Naive thymus-derived CD4-positive, alpha-beta T cell (primary cell): ENCODE measurements at regions not wholly inside any gene's neighbourhood (a gene's known extent, or its start where the extent isn't known, plus 50 kb on each side); places are given as distances from the start of the nearest gene placed in this dataset.

Experiments used
- ATAC-seq: fragments of 150-1000 bp; cut with Tn5 transposase; 2 replicates; pipeline ENCODE4 v1.10.0; 2021; ENCODE audit warnings: mild to moderate bottlenecking, moderate library complexity
- CTCF ChIA-PET: fragments of 350-600 bp; sonication (Branson Sonifier 250); formaldehyde crosslinking; loops from one replicate; lab custom pipeline; 2021; ENCODE audit warnings: antibody characterized with exemption; lab: Charles Lee
- POLR2A ChIA-PET: fragments of 350-600 bp; sonication (Branson Sonifier 250); formaldehyde crosslinking; loops from one replicate; lab custom pipeline; 2021; ENCODE audit warnings: antibody characterized with exemption, inconsistent platforms; lab: Charles Lee
- DNase-seq, 9 donors: peaks; one replicate each; pipeline versions ENCODE4 v3.0.0 to v3.0.0-alpha.2; 2020 to 2022; ENCODE audit warnings: mixed read lengths in 1 of 9
- H3K27ac ChIP-seq: one replicate; pipeline ENCODE4 v1.7.0; 2013; ENCODE audit warnings: mild to moderate bottlenecking, low read depth, low read length, moderate library complexity
- H3K27me3 ChIP-seq, 2 donors: one replicate each; pipeline ENCODE4 v1.7.0; 2013; ENCODE audit warnings: low read length in 2 of 2, mild to moderate bottlenecking in 2 of 2, moderate library complexity in 2 of 2; ENCODE audit not compliant: control insufficient read depth in 2 of 2, insufficient read depth in 2 of 2
- H3K36me3 ChIP-seq, 3 experiments: 1 replicate in 2 of 3; 2 replicates in 1 of 3; pipeline ENCODE4 v1.7.0; 2013; ENCODE audit warnings: low read length in 3 of 3, mild to moderate bottlenecking in 3 of 3, moderate library complexity in 1 of 3; ENCODE audit not compliant: insufficient read depth in 3 of 3, control insufficient read depth in 2 of 3
- H3K4me1 ChIP-seq, 2 donors: one replicate each; pipeline ENCODE4 v1.7.0; 2013; ENCODE audit warnings: low read length in 2 of 2, mild to moderate bottlenecking in 2 of 2, moderate library complexity in 1 of 2; ENCODE audit not compliant: control insufficient read depth in 2 of 2, insufficient read depth in 2 of 2
- H3K4me3 ChIP-seq: 2 replicates; pipeline ENCODE4 v1.7.0; 2013; ENCODE audit warnings: mild to moderate bottlenecking, low read length
- H3K9me3 ChIP-seq, 3 experiments: 1 replicate in 2 of 3; 2 replicates in 1 of 3; pipeline ENCODE4 v1.7.0; 2013; ENCODE audit warnings: low read length in 3 of 3; ENCODE audit not compliant: control insufficient read depth in 2 of 3
- H3K27ac Mint-ChIP-seq, 9 donors: one replicate each; pipeline ENCODE4 v1.8.0; 2020 to 2022; ENCODE audit warnings: mixed read lengths in 9 of 9, mild to moderate bottlenecking in 8 of 9, moderate library complexity in 5 of 9, inconsistent platforms in 2 of 9
- H3K27me3 Mint-ChIP-seq, 5 donors: one replicate each; pipeline ENCODE4 v1.8.0; 2021 to 2022; ENCODE audit warnings: mixed read lengths in 5 of 5, mild to moderate bottlenecking in 1 of 5
- H3K36me3 Mint-ChIP-seq, 5 donors: one replicate each; pipeline ENCODE4 v1.8.0; 2020 to 2022; ENCODE audit warnings: mixed read lengths in 5 of 5, mild to moderate bottlenecking in 3 of 5, inconsistent platforms in 1 of 5
- H3K4me1 Mint-ChIP-seq, 7 donors: one replicate each; pipeline ENCODE4 v1.8.0; 2020 to 2022; ENCODE audit warnings: mixed read lengths in 7 of 7, mild to moderate bottlenecking in 3 of 7, inconsistent platforms in 1 of 7
- H3K4me3 Mint-ChIP-seq, 10 donors: one replicate each; pipeline ENCODE4 v1.8.0; 2020 to 2022; ENCODE audit warnings: mild to moderate bottlenecking in 10 of 10, mixed read lengths in 10 of 10, moderate library complexity in 6 of 10, inconsistent platforms in 2 of 10
- H3K9me3 Mint-ChIP-seq, 11 donors: one replicate each; pipeline ENCODE4 v1.8.0; 2020 to 2022; ENCODE audit warnings: mixed read lengths in 11 of 11, mild to moderate bottlenecking in 4 of 11, inconsistent platforms in 1 of 11, moderate library complexity in 1 of 11
- intact Hi-C, 2 donors: fragments of 100-400 bp; cut with micrococcal nuclease; formaldehyde crosslinking; loops; one replicate each; pipeline ENCODE4 v1.15.1; 2023

GRCh38 chr6:167763056-167763944 is 63.4 kb upstream of the AFDN start:
- intact Hi-C loops = no loop called here
- no peaks in the 10 kb centered on the region for H3K9me3 Mint-ChIP-seq
- no peaks in the 10 kb centered on the region for H3K36me3 ChIP-seq
- ChIA-PET POLR2A (no interaction called here), CTCF (no interaction called here)
- no peak overlapping the region for H3K27ac ChIP-seq
- H3K4me3 Mint-ChIP-seq = no peak overlapping the region
- no peaks in the 10 kb centered on the region for H3K4me1 ChIP-seq
- H3K4me3 ChIP-seq = no peak overlapping the region
- H3K27me3 Mint-ChIP-seq = peaks cover 0 to 10% (median 8%) of the 10 kb centered on the region in 5 donors
- H3K27ac Mint-ChIP-seq = no peak overlapping the region
- H3K4me1 Mint-ChIP-seq = no peaks in the 10 kb centered on the region
- no peaks in the 10 kb centered on the region for H3K36me3 Mint-ChIP-seq
- ATAC-seq = no peak
- no peaks in the 10 kb centered on the region for H3K27me3 ChIP-seq
- H3K9me3 ChIP-seq = no peaks in the 10 kb centered on the region
- DNase-seq = no peak

- no peaks in the 10 kb centered on the region for H3K4me1 ChIP-seq
- H3K9me3 ChIP-seq = no peaks in the 10 kb centered on the region
- ATAC-seq (no peak), DNase-seq (no peak)
- intact Hi-C loops = no loop called here
- POLR2A ChIA-PET = no interaction called here
- H3K27me3 ChIP-seq = no peaks in the 10 kb centered on the region
- no peak overlapping the region for H3K27ac ChIP-seq
- no peak overlapping the region for H3K4me3 Mint-ChIP-seq
- H3K27ac Mint-ChIP-seq = no peak overlapping the region
- H3K9me3 Mint-ChIP-seq = no peaks in the 10 kb centered on the region
- H3K4me1 Mint-ChIP-seq = no peaks in the 10 kb centered on the region
- no peaks in the 10 kb centered on the region for H3K36me3 Mint-ChIP-seq
- H3K4me3 ChIP-seq = no peak overlapping the region
- peaks cover 0 to 10% (median 4%) of the 10 kb centered on the region in 5 donors for H3K27me3 Mint-ChIP-seq
- H3K36me3 ChIP-seq = no peaks in the 10 kb centered on the region
- CTCF ChIA-PET = no interaction called here
These were observed 62.5 kb upstream of the AFDN start for GRCh38 chr6:167764215-167764614.

DNA sequence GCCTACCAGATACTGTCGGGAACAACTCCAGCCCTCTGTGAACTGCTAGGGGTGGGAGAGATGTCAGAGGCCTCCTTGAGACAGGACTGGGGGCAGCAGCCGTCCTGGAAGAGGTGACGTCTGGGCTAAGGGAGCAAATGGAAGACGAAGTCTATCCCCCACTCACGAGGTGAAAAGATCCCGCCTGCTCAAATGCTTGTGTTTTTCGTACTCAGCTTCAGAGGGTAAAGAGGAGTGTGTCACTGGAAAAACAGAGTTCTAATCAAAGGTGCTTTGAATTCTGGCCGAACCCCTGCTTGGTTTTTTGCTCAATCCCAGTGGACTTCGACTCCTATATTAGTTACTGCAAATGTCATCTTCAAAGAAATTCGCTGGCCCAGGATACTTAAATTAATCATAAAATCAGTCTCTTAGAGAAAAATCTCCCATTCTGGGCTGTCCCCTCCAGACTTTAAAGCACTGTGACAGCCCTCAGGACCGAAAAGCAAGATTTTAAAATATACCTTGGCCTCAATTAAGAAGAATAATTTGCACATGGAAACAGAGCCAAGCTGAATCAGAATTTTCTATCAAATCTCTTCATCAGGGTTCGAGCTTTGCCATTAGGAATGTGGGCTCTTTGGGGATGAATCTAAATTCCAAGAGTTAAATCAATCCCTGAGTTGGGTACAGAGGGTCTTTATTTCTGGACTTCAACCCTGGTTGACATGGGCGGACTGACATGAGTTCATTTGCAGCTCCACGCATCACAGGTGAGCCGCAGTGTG is 61.8 kb upstream of the AFDN start:
- H3K4me1 ChIP-seq = no peaks in the 10 kb centered on the region
- no peaks in the 10 kb centered on the region for H3K36me3 ChIP-seq
- no peaks in the 10 kb centered on the region for H3K36me3 Mint-ChIP-seq
- H3K4me1 Mint-ChIP-seq = no peaks in the 10 kb centered on the region
- no peaks in the 10 kb centered on the region for H3K27me3 ChIP-seq
- CTCF ChIA-PET = no interaction called here
- no peak overlapping the region for H3K27ac ChIP-seq
- no peak overlapping the region for H3K4me3 Mint-ChIP-seq
- POLR2A ChIA-PET = no interaction called here
- no peaks in the 10 kb centered on the region for H3K9me3 ChIP-seq
- H3K27ac Mint-ChIP-seq = no peak overlapping the region
- ATAC-seq = no peak
- no peaks in the 10 kb centered on the region for H3K9me3 Mint-ChIP-seq
- intact Hi-C loops = no loop called here
- peaks cover 0 to 8% (median 6%) of the 10 kb centered on the region in 5 donors for H3K27me3 Mint-ChIP-seq
- no peak overlapping the region for H3K4me3 ChIP-seq
- DNase-seq = no peak

DNA sequence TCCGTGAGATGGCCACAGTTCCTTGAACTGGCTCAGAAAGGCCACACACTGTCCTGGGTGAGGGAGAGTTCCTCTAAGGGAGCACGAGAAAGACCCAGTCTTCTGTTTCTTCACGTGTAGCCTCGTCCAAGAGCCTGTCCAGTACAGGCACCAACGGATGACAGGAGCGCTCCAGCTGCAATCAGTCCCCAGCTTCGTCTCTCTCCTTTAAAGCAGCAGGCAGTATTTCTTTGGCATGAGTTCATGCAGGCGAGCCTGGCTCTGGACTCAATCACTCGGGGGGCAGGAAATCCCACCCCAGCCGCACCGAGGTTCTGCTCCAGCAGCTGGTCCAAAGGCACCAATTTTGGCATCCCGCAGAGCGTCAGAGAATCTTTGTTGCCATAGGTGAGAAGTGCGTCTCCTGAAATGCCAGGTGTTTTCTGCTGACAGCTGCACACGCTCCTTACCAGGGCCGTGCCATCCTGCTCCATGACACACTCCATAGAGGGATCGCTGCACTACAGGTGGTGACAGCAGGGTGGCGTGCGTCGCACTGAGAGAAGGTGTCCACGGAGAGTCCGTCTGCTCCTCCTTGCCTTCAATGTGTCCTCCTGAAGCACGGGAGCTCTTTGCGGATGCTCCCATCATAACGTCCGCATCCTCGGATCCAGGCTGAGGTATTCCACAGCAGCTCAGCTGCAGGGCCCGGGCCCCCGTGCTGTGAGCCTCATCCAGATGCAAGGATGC is 59.6 kb upstream of the AFDN start:
- Mint-ChIP-seq H3K9me3 (peaks cover 0 to 3% (median 0%) of the 10 kb centered on the region in 11 donors), H3K36me3 (no peaks in the 10 kb centered on the region), H3K4me1 (no peaks in the 10 kb centered on the region), H3K27me3 (peaks cover 3 to 15% (median 9%) of the 10 kb centered on the region in 5 donors), H3K4me3 (no peak overlapping the region), H3K27ac (no peak overlapping the region)
- no peaks in the 10 kb centered on the region for H3K36me3 ChIP-seq
- ChIA-PET CTCF (no interaction called here), POLR2A (no interaction called here)
- no peak for ATAC-seq
- no peaks in the 10 kb centered on the region for H3K4me1 ChIP-seq
- no peak for DNase-seq
- intact Hi-C loops = no loop called here
- H3K4me3 ChIP-seq = no peak overlapping the region
- no peaks in the 10 kb centered on the region for H3K27me3 ChIP-seq
- H3K27ac ChIP-seq = no peak overlapping the region
- H3K9me3 ChIP-seq = no peaks in the 10 kb centered on the region

DNA sequence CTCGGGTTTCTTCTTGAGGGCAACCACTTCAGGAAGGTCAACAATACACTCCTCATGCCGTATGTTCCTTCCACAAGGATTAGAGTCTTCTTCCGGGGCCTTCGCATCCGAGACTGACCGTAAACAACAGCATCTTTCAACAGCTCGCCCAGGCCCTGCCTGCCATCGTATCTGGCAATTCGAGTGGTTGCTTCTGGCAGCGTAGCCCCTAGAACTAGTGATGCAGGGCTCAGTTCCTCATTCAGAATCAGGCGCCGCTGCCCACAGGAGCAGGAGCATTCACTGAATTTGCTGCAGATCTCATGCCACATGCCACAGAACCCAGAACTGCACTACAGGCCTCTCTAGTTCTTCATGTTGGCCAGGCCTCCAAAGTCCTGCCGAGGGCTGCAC is 59.0 kb upstream of the AFDN start:
- H3K4me1 ChIP-seq = no peaks in the 10 kb centered on the region
- no peaks in the 10 kb centered on the region for H3K36me3 ChIP-seq
- DNase-seq (no peak), ATAC-seq (no peak)
- H3K27ac ChIP-seq = no peak overlapping the region
- Mint-ChIP-seq H3K27me3 (peaks cover 5 to 15% (median 9%) of the 10 kb centered on the region in 5 donors), H3K9me3 (peaks cover 0 to 3% (median 0%) of the 10 kb centered on the region in 11 donors), H3K27ac (no peak overlapping the region), H3K4me1 (no peaks in the 10 kb centered on the region), H3K4me3 (no peak overlapping the region), H3K36me3 (no peaks in the 10 kb centered on the region)
- intact Hi-C loops = no loop called here
- H3K9me3 ChIP-seq = no peaks in the 10 kb centered on the region
- POLR2A ChIA-PET = no interaction called here
- H3K4me3 ChIP-seq = no peak overlapping the region
- CTCF ChIA-PET = no interaction called here
- H3K27me3 ChIP-seq = no peaks in the 10 kb centered on the region

DNA sequence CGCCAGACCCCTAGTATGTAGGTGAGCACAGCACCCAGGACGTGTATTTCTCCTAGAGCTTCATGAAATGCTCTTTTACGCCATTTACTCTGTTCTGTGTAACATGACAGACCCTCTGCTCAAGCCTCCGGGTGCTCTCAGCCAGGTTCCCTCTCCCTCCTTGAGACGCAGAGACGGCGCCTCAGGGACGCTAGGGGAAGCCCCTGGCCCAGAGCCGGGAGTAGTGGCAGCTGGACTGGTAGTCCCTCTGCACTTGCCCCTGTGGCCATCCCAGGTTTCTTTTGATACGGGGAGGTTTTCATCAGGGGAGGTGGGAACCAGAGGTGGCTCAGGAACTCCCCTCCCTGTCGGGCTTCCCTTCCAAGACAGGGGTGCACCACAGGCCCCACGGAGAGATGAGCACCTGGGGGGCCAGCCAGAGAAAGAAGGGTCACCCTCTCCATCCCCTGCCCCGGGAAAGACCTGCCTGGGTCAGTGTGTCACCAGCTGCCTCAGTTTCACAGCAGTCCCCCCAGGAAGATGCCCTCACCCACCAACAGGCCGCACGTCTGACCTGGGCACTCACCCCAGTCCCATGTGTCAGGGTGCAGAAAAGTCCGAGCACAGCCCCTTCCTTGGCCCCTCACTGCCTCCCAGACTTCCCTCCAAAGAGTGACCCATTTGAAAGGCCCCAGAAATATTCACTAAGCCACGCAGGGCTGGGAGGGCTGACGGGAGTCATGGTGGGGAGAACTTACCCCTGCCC is 58.1 kb upstream of the AFDN start:
- ATAC-seq (peak; percentile 14), DNase-seq (no peak)
- CTCF ChIA-PET = no interaction called here
- intact Hi-C loops = no loop called here
- Histone ChIP-seq H3K4me1 (no peaks in the 10 kb centered on the region), H3K27ac (no peak overlapping the region), H3K36me3 (no peaks in the 10 kb centered on the region), H3K4me3 (no peak overlapping the region), H3K27me3 (no peaks in the 10 kb centered on the region), H3K9me3 (no peaks in the 10 kb centered on the region)
- Mint-ChIP-seq H3K27me3 (peaks cover 6 to 17% (median 9%) of the 10 kb centered on the region in 5 donors), H3K36me3 (no peaks in the 10 kb centered on the region), H3K9me3 (peaks cover 0 to 3% (median 0%) of the 10 kb centered on the region in 11 donors), H3K4me3 (no peak overlapping the region), H3K27ac (no peak overlapping the region), H3K4me1 (no peaks in the 10 kb centered on the region)
- POLR2A ChIA-PET = no interaction called here
